ENCODE measurements at regions not wholly inside any gene's neighbourhood (a gene's known extent, or its start where the extent isn't known, plus 50 kb on each side); places are given as distances from the start of the nearest gene placed in this dataset.
"Not testable (repeated sequence)": the region's sequence is repeated elsewhere in the genome, so short reads cannot be mapped to it uniquely, and the experiment has no call there.

GRCh38 chr2:111480633-111481032 is 359.9 kb downstream of the BCL2L11 start:
- H3K4me3 ChIP-seq (ENCODE audit: control insufficient read depth, low read depth, low read length); DNase-seq (ENCODE audit: low read depth): not testable (repeated sequence)
- TF ChIP-seq CTCF (IDR thresholded peaks at IDR 0.05; ENCODE audit: control insufficient read depth, insufficient read depth, low read depth, low read length, missing control alignments): peak; percentile 10

- not testable (repeated sequence) for DNase-seq (ENCODE audit: low read depth); H3K4me3 ChIP-seq (ENCODE audit: control insufficient read depth, low read depth, low read length)
These were observed 360.5 kb downstream of the BCL2L11 start for GRCh38 chr2:111481219-111481618.

- not testable (repeated sequence) for DNase-seq (ENCODE audit: low read depth)
These were observed 362.4 kb downstream of the BCL2L11 start for GRCh38 chr2:111482987-111483679.

GRCh38 chr2:111484097-111484496 is 363.4 kb downstream of the BCL2L11 start:
- DNase-seq (ENCODE audit: low read depth); H3K4me3 ChIP-seq (ENCODE audit: control insufficient read depth, low read depth, low read length): not testable (repeated sequence)

More at GRCh38 chr2:111482987-111483679, 362.4 kb downstream of the BCL2L11 start:
- not testable (repeated sequence) for H3K4me3 ChIP-seq (ENCODE audit: control insufficient read depth, low read depth, low read length)

- DNase-seq (ENCODE audit: low read depth); H3K4me3 ChIP-seq (ENCODE audit: control insufficient read depth, low read depth, low read length): not testable (repeated sequence)
These were observed 365.2 kb downstream of the BCL2L11 start for GRCh38 chr2:111485895-111486294.

GRCh38 chr2:111488451-111488850 is 367.7 kb downstream of the BCL2L11 start:
- not testable (repeated sequence) for DNase-seq (ENCODE audit: low read depth)

GRCh38 chr2:111489460-111489859 is 368.7 kb downstream of the BCL2L11 start:
- not testable (repeated sequence) for H3K4me3 ChIP-seq (ENCODE audit: control insufficient read depth, low read depth, low read length); DNase-seq (ENCODE audit: low read depth)

More at GRCh38 chr2:111488451-111488850, 367.7 kb downstream of the BCL2L11 start:
- not testable (repeated sequence) for H3K4me3 ChIP-seq (ENCODE audit: control insufficient read depth, low read depth, low read length)

- not testable (repeated sequence) for H3K4me3 ChIP-seq (ENCODE audit: control insufficient read depth, low read depth, low read length); DNase-seq (ENCODE audit: low read depth)
These were observed 370.5 kb downstream of the BCL2L11 start for GRCh38 chr2:111491181-111491580.

- not testable (repeated sequence) for DNase-seq (ENCODE audit: low read depth); H3K4me3 ChIP-seq (ENCODE audit: control insufficient read depth, low read depth, low read length)
These were observed 370.9 kb downstream of the BCL2L11 start for GRCh38 chr2:111491614-111492013.

- peak overlapping the region; percentile 35 for H3K4me3 ChIP-seq (ENCODE audit: control insufficient read depth, low read depth, low read length)
- not testable (repeated sequence) for DNase-seq (ENCODE audit: low read depth)
These were observed 372.4 kb downstream of the BCL2L11 start for GRCh38 chr2:111492995-111493719.

GRCh38 chr2:111493720-111494078 is 373.0 kb downstream of the BCL2L11 start:
- DNase-seq (ENCODE audit: low read depth): not testable (repeated sequence)
- H3K4me3 ChIP-seq (ENCODE audit: control insufficient read depth, low read depth, low read length): peak overlapping the region; percentile 30

- peak overlapping the region; percentile 42 for H3K4me3 ChIP-seq (ENCODE audit: control insufficient read depth, low read depth, low read length)
- not testable (repeated sequence) for DNase-seq (ENCODE audit: low read depth)
These were observed 373.7 kb downstream of the BCL2L11 start for GRCh38 chr2:111494288-111494980.

GRCh38 chr2:111494981-111495315 is 374.2 kb downstream of the BCL2L11 start:
- DNase-seq (ENCODE audit: low read depth): not testable (repeated sequence)
- peak overlapping the region; percentile 42 for H3K4me3 ChIP-seq (ENCODE audit: control insufficient read depth, low read depth, low read length)

GRCh38 chr2:111495636-111496035 is 374.9 kb downstream of the BCL2L11 start:
- not testable (repeated sequence) for H3K4me3 ChIP-seq (ENCODE audit: control insufficient read depth, low read depth, low read length); DNase-seq (ENCODE audit: low read depth)

GRCh38 chr2:111496176-111496575 is 375.5 kb downstream of the BCL2L11 start:
- DNase-seq (ENCODE audit: low read depth): peak; percentile 34
- not testable (repeated sequence) for H3K4me3 ChIP-seq (ENCODE audit: control insufficient read depth, low read depth, low read length)

- not testable (repeated sequence) for H3K4me3 ChIP-seq (ENCODE audit: control insufficient read depth, low read depth, low read length); DNase-seq (ENCODE audit: low read depth)
These were observed 376.1 kb downstream of the BCL2L11 start for GRCh38 chr2:111496860-111497259.

- peak; percentile 29 for DNase-seq (ENCODE audit: low read depth)
- not testable (repeated sequence) for H3K4me3 ChIP-seq (ENCODE audit: control insufficient read depth, low read depth, low read length)
These were observed 376.6 kb downstream of the BCL2L11 start for GRCh38 chr2:111497270-111497669.

Measured in AG09309 (cell line).